ENCODE measurements at regions not wholly inside any gene's neighbourhood (a gene's known extent, or its start where the extent isn't known, plus 50 kb on each side); places are given as distances from the start of the nearest gene placed in this dataset.

- Histone ChIP-seq H3K4me1 (no peaks in the 10 kb centered on the region), H3K36me3 (ENCODE audit: insufficient read depth in 1 of 2, low read depth in 1 of 2) (no peaks in the 10 kb centered on the region), H3K9me3 (no peaks in the 10 kb centered on the region), H3K4me3 (no peak overlapping the region), H3K27ac (no peak overlapping the region), H3K27me3 (ENCODE audit: insufficient read depth in 3 of 3, low read length in 2 of 3) (no peaks in the 10 kb centered on the region)
- ATAC-seq = no peak
- DNase-seq = no peak
- 88 to 100% (median 89%) methylated on average over 1 of the region's 1 CpG for WGBS, 3 donors
- no peak for TF ChIP-seq CTCF (IDR thresholded peaks at IDR 0.05)
- intact Hi-C loops (cut with DNase I) = no loop called here
Observed at GRCh38 chr4:162522724-162523123, 358.9 kb upstream of the FSTL5 start.

GRCh38 chr4:162510937-162511336 is 347.1 kb upstream of the FSTL5 start:
- Histone ChIP-seq H3K4me3 (no peak overlapping the region), H3K27ac (no peak overlapping the region), H3K4me1 (no peaks in the 10 kb centered on the region), H3K9me3 (no peaks in the 10 kb centered on the region), H3K36me3 (ENCODE audit: insufficient read depth in 1 of 2, low read depth in 1 of 2) (no peaks in the 10 kb centered on the region), H3K27me3 (ENCODE audit: insufficient read depth in 3 of 3, low read length in 2 of 3) (no peaks in the 10 kb centered on the region)
- ATAC-seq = no peak
- DNase-seq = no peak
- intact Hi-C loops (cut with DNase I) = no loop called here
- no peak for TF ChIP-seq CTCF (IDR thresholded peaks at IDR 0.05)
- WGBS, 3 donors = 77 to 79% (median 77%) methylated on average over 3 of the region's 3 CpGs

GRCh38 chr4:162510115-162510514 is 346.3 kb upstream of the FSTL5 start:
- 87 to 91% (median 90%) methylated on average over 4 of the region's 4 CpGs for WGBS, 3 donors

GRCh38 chr4:162509333-162509732 is 345.5 kb upstream of the FSTL5 start:
- no peak for TF ChIP-seq CTCF (IDR thresholded peaks at IDR 0.05)
- Histone ChIP-seq H3K27me3 (ENCODE audit: insufficient read depth in 3 of 3, low read length in 2 of 3) (no peaks in the 10 kb centered on the region), H3K4me3 (no peak overlapping the region), H3K9me3 (no peaks in the 10 kb centered on the region), H3K36me3 (ENCODE audit: insufficient read depth in 1 of 2, low read depth in 1 of 2) (no peaks in the 10 kb centered on the region), H3K4me1 (no peaks in the 10 kb centered on the region), H3K27ac (no peak overlapping the region)
- ATAC-seq = no peak
- WGBS, 3 donors = 89 to 96% (median 95%) methylated on average over 1 of the region's 1 CpG
- intact Hi-C loops (cut with DNase I) = no loop called here
- DNase-seq = no peak

More at GRCh38 chr4:162510115-162510514, 346.3 kb upstream of the FSTL5 start:
- no peak for DNase-seq
- H3K4me1 ChIP-seq = no peaks in the 10 kb centered on the region
- intact Hi-C loops (cut with DNase I) = no loop called here
- ATAC-seq = no peak
- H3K27me3 ChIP-seq (ENCODE audit: insufficient read depth in 3 of 3, low read length in 2 of 3) = no peaks in the 10 kb centered on the region
- no peaks in the 10 kb centered on the region for H3K9me3 ChIP-seq
- no peak overlapping the region for H3K27ac ChIP-seq
- TF ChIP-seq CTCF (IDR thresholded peaks at IDR 0.05) = no peak
- no peak overlapping the region for H3K4me3 ChIP-seq
- H3K36me3 ChIP-seq (ENCODE audit: insufficient read depth in 1 of 2, low read depth in 1 of 2) = no peaks in the 10 kb centered on the region

- Histone ChIP-seq H3K27ac (no peak overlapping the region), H3K27me3 (ENCODE audit: insufficient read depth in 3 of 3, low read length in 2 of 3) (no peaks in the 10 kb centered on the region), H3K4me3 (no peak overlapping the region), H3K36me3 (ENCODE audit: insufficient read depth in 1 of 2, low read depth in 1 of 2) (no peaks in the 10 kb centered on the region), H3K9me3 (no peaks in the 10 kb centered on the region), H3K4me1 (no peaks in the 10 kb centered on the region)
- intact Hi-C loops (cut with DNase I) = no loop called here
- DNase-seq = no peak
- 75 to 87% (median 84%) methylated on average over 2 of the region's 2 CpGs for WGBS, 3 donors
- TF ChIP-seq CTCF (IDR thresholded peaks at IDR 0.05) = no peak
- no peak for ATAC-seq
Observed at GRCh38 chr4:162506253-162506652, 342.5 kb upstream of the FSTL5 start.
